Liver (tissue), 8 donors: ENCODE measurements at regions not wholly inside any gene's neighbourhood (a gene's known extent, or its start where the extent isn't known, plus 50 kb on each side); places are given as distances from the start of the nearest gene placed in this dataset.

ENCODE experiments used
- DNase-seq: peaks from one replicate; pipeline ENCODE4 v3.0.0-alpha.2; 2017; ENCODE audit warnings: low spot score
- H3K27ac ChIP-seq, 2 donors: one replicate each; pipeline ENCODE4 v1.7.0; 2013; ENCODE audit warnings: inconsistent platforms in 2 of 2, low read length in 2 of 2, control low read depth in 1 of 2, low read depth in 1 of 2, mild to moderate bottlenecking in 1 of 2
- H3K27me3 ChIP-seq, 4 donors: one replicate each; pipeline versions ENCODE4 v1.6.1 to v1.7.0; 2013; ENCODE audit warnings: low read length in 3 of 4, inconsistent platforms in 1 of 4, mild to moderate bottlenecking in 1 of 4, moderate library complexity in 1 of 4; ENCODE audit not compliant: control insufficient read depth in 4 of 4, insufficient read depth in 4 of 4
- H3K36me3 ChIP-seq, 4 donors: one replicate each; pipeline versions ENCODE4 v1.6.1 to v1.7.0; 2013; ENCODE audit warnings: low read length in 3 of 4, mild to moderate bottlenecking in 3 of 4, low read depth in 1 of 4, moderate library complexity in 1 of 4; ENCODE audit not compliant: control insufficient read depth in 4 of 4, insufficient read depth in 3 of 4
- H3K4me1 ChIP-seq, 4 donors: one replicate each; pipeline versions ENCODE4 v1.6.1 to v1.7.0; 2013; ENCODE audit warnings: low read length in 3 of 4, mild to moderate bottlenecking in 3 of 4, moderate library complexity in 1 of 4; ENCODE audit not compliant: control insufficient read depth in 4 of 4, insufficient read depth in 4 of 4
- H3K4me3 ChIP-seq, 3 donors: one replicate each; pipeline versions ENCODE4 v1.6.1 to v1.7.0; 2013; ENCODE audit warnings: low read length in 3 of 3, control low read depth in 1 of 3, low read depth in 1 of 3, mild to moderate bottlenecking in 1 of 3
- H3K9ac ChIP-seq, 2 donors: one replicate each; pipeline ENCODE4 v1.7.0; 2013; ENCODE audit warnings: low read length in 2 of 2, mild to moderate bottlenecking in 2 of 2, moderate library complexity in 2 of 2, control low read depth in 1 of 2, low read depth in 1 of 2
- H3K9me3 ChIP-seq, 4 donors: one replicate each; pipeline versions ENCODE4 v1.6.1 to v1.7.0; 2013; ENCODE audit warnings: low read length in 3 of 4; ENCODE audit not compliant: control insufficient read depth in 4 of 4
- ATF3 ChIP-seq: IDR thresholded peaks from 2 replicates; pipeline ENCODE4 v1.6.1; 2016; ENCODE audit warnings: antibody characterized with exemption
- CTCF ChIP-seq: fragments of 150-350 bp; IDR thresholded peaks from 2 replicates; pipeline ENCODE4 v1.5.1; 2017; ENCODE audit warnings: improper control_type of control experiment, low read depth, low read length; ENCODE audit not compliant: missing input control
- EGR1 ChIP-seq, 2 donors: IDR thresholded peaks; 2 replicates each; pipeline ENCODE4 v1.6.1; 2016 to 2018; ENCODE audit warnings: antibody characterized with exemption in 2 of 2, low read depth in 2 of 2
- FOXA1 ChIP-seq: IDR thresholded peaks from 2 replicates; pipeline ENCODE4 v1.6.1; 2016; ENCODE audit warnings: antibody characterized with exemption
- GABPA ChIP-seq, 2 donors: IDR thresholded peaks in 1 of 2; conservative IDR thresholded peaks in 1 of 2; 2 replicates each; pipeline ENCODE4 v1.6.1; 2016; ENCODE audit warnings: antibody characterized with exemption in 2 of 2, mild to moderate bottlenecking in 1 of 2, moderate library complexity in 1 of 2
- HNF4A ChIP-seq, 2 donors: conservative IDR thresholded peaks; 2 replicates each; pipeline ENCODE4 v1.6.1; 2016; ENCODE audit warnings: antibody characterized with exemption in 2 of 2, mild to moderate bottlenecking in 2 of 2
- HNF4G ChIP-seq: IDR thresholded peaks from 2 replicates; pipeline ENCODE4 v1.6.1; 2016; ENCODE audit warnings: antibody characterized with exemption
- JUND ChIP-seq, 2 donors: IDR thresholded peaks; 2 replicates each; pipeline ENCODE4 v1.6.1; 2016; ENCODE audit warnings: antibody characterized with exemption in 2 of 2
- MAX ChIP-seq: IDR thresholded peaks from 2 replicates; pipeline ENCODE4 v1.6.1; 2016; ENCODE audit warnings: antibody characterized with exemption
- RAD21 ChIP-seq, 2 donors: IDR thresholded peaks; 2 replicates each; pipeline ENCODE4 v1.6.1; 2016; ENCODE audit warnings: antibody characterized with exemption in 2 of 2, mild to moderate bottlenecking in 2 of 2
- REST ChIP-seq: IDR thresholded peaks from 2 replicates; pipeline ENCODE4 v1.6.1; 2016; ENCODE audit warnings: antibody characterized with exemption, mild to moderate bottlenecking
- RXRA ChIP-seq, 2 donors: IDR thresholded peaks; 2 replicates each; pipeline ENCODE4 v1.6.1; 2017 to 2018; ENCODE audit warnings: antibody characterized with exemption in 2 of 2, mild to moderate bottlenecking in 1 of 2
- SP1 ChIP-seq: IDR thresholded peaks from 2 replicates; pipeline ENCODE4 v1.6.1; 2018; ENCODE audit warnings: antibody characterized with exemption, mild to moderate bottlenecking
- ZBTB33 ChIP-seq: IDR thresholded peaks from 2 replicates; pipeline ENCODE4 v1.6.1; 2016; ENCODE audit warnings: antibody characterized with exemption
- WGBS: extraction: QIAGEN DNeasy Blood & Tissue Kit; methylation state at CpG from one replicate; pipeline ENCODE4 v1.1.7; 2013; 5-methylcytosine and 5-hydroxymethylcytosine counted together
- donor health status: healthy.
- donor health status: healthy.
- donor health status: healthy.
- donor health status: healthy.
- donor health status: healthy.

- no peak overlapping the region for H3K27ac ChIP-seq
- TF ChIP-seq FOXA1: no peak
- TF ChIP-seq MAX: no peak
- no peak for TF ChIP-seq ATF3
- no peak for TF ChIP-seq JUND (IDR thresholded peaks at IDR 0.05)
- no peak for TF ChIP-seq ZBTB33
- no peak for TF ChIP-seq HNF4G
- TF ChIP-seq GABPA (IDR thresholded peaks at IDR 0.05 in 1 of 2, conservative IDR thresholded peaks at IDR 0.05 in 1 of 2): no peak
- TF ChIP-seq CTCF: no peak
- TF ChIP-seq REST: no peak
- no peak for TF ChIP-seq RAD21 (IDR thresholded peaks at IDR 0.05)
- no peak for TF ChIP-seq SP1
- TF ChIP-seq HNF4A (conservative IDR thresholded peaks at IDR 0.05): no peak
- TF ChIP-seq EGR1 (IDR thresholded peaks at IDR 0.05; ENCODE audit: low read depth in 2 of 2): no peak
- no peak overlapping the region for H3K4me3 ChIP-seq
- H3K4me1 ChIP-seq: no peaks in the 10 kb centered on the region
- DNase-seq: no peak
- H3K36me3 ChIP-seq: no peaks in the 10 kb centered on the region
- no peaks in the 10 kb centered on the region for H3K9me3 ChIP-seq
- H3K9ac ChIP-seq: no peak overlapping the region
- no peaks in the 10 kb centered on the region for H3K27me3 ChIP-seq
- 94% methylated on average over 1 of the region's 1 CpG for WGBS
Measured at GRCh38 chr18:47680488-47680887, 250.0 kb downstream of the SMAD2 start.

GRCh38 chr18:47679864-47680263 lies 250.6 kb downstream of the SMAD2 start:
- no peak for TF ChIP-seq REST
- TF ChIP-seq RXRA (IDR thresholded peaks at IDR 0.05): no peak
- TF ChIP-seq JUND (IDR thresholded peaks at IDR 0.05): no peak
- WGBS: 89% methylated on average over 2 of the region's 2 CpGs

More at GRCh38 chr18:47679864-47680263, 250.6 kb downstream of the SMAD2 start:
- Histone ChIP-seq H3K36me3 (no peaks in the 10 kb centered on the region), H3K9ac (no peak overlapping the region), H3K4me3 (no peak overlapping the region), H3K4me1 (no peaks in the 10 kb centered on the region), H3K27ac (no peak overlapping the region), H3K9me3 (no peaks in the 10 kb centered on the region), H3K27me3 (no peaks in the 10 kb centered on the region)
- DNase-seq: no peak
